MM.1S (cell line): ENCODE measurements at regions not wholly inside any gene's neighbourhood (a gene's known extent, or its start where the extent isn't known, plus 50 kb on each side); places are given as distances from the start of the nearest gene placed in this dataset.

Experiments
- DNase-seq: peaks from one replicate; pipeline ENCODE4 v3.0.0-alpha.2; 2015
- H2AFZ ChIP-seq: fragments of 300-600 bp; sonication (generic); 2 replicates; pipeline ENCODE4 v1.6.0; 2016; ENCODE audit warnings: antibody characterized with exemption, low read length
- H3F3A ChIP-seq: fragments of 300-600 bp; sonication (generic); 2 replicates; pipeline ENCODE4 v1.6.1; 2016; ENCODE audit warnings: mild to moderate bottlenecking, antibody characterized with exemption, low read length, moderate library complexity, mixed read lengths; ENCODE audit not compliant: insufficient read depth
- H3K27ac ChIP-seq: fragments of 300-600 bp; sonication (generic); 2 replicates; pipeline ENCODE4 v1.5.1; 2016; ENCODE audit warnings: mild to moderate bottlenecking, low read length
- H3K27me3 ChIP-seq: fragments of 300-600 bp; sonication (generic); replicated peaks from 2 replicates; pipeline ENCODE4 v1.6.0; 2016; ENCODE audit warnings: low read length; ENCODE audit not compliant: insufficient read depth
- H3K36me3 ChIP-seq: fragments of 300-600 bp; sonication (generic); replicated peaks from 2 replicates; pipeline ENCODE4 v1.6.1; 2016; ENCODE audit warnings: mild to moderate bottlenecking, low read length, mixed read lengths; ENCODE audit not compliant: insufficient read depth
- H3K4me1 ChIP-seq: fragments of 300-600 bp; sonication (generic); 2 replicates; pipeline ENCODE4 v1.6.1; 2016; ENCODE audit warnings: low read length, mixed read lengths
- H3K4me2 ChIP-seq: fragments of 300-600 bp; sonication (generic); 2 replicates; pipeline ENCODE4 v1.6.0; 2016; ENCODE audit warnings: low read depth, low read length
- H3K4me3 ChIP-seq: fragments of 300-600 bp; sonication (generic); 2 replicates; pipeline ENCODE4 v1.5.1; 2016; ENCODE audit warnings: low read length, mixed read lengths
- H3K79me2 ChIP-seq: fragments of 300-600 bp; sonication (generic); 2 replicates; pipeline ENCODE4 v1.6.1; 2016; ENCODE audit warnings: mixed run types, low read length, mixed read lengths
- H3K9ac ChIP-seq: fragments of 300-600 bp; sonication (generic); 2 replicates; pipeline ENCODE4 v1.6.1; 2016; ENCODE audit warnings: low read length, mixed read lengths
- H3K9me2 ChIP-seq: fragments of 300-600 bp; sonication (generic); replicated peaks from 2 replicates; pipeline ENCODE4 v1.6.1; 2016; ENCODE audit warnings: mild to moderate bottlenecking, low read length, mixed read lengths; ENCODE audit not compliant: insufficient read depth
- H3K9me3 ChIP-seq: fragments of 300-600 bp; sonication (generic); replicated peaks from 2 replicates; pipeline ENCODE4 v1.6.1; 2016; ENCODE audit warnings: mild to moderate bottlenecking, low read length, mixed read lengths; ENCODE audit not compliant: insufficient read depth
- H4K20me1 ChIP-seq: fragments of 300-600 bp; sonication (generic); 2 replicates; pipeline ENCODE4 v1.6.1; 2016; ENCODE audit warnings: mild to moderate bottlenecking, low read length, moderate library complexity, mixed read lengths; ENCODE audit not compliant: insufficient read depth
- CTCF ChIP-seq: fragments of 300-600 bp; sonication (generic); IDR thresholded peaks from 2 replicates; pipeline ENCODE4 v1.5.1; 2016; ENCODE audit warnings: antibody characterized with exemption, low read length, mixed read lengths
- EZH2 ChIP-seq: fragments of 300-600 bp; sonication (generic); optimal IDR thresholded peaks from 2 replicates; pipeline ENCODE3; 2017; ENCODE audit warnings: low read depth, mild to moderate bottlenecking, antibody characterized with exemption, low read length, mixed read lengths
- EZH2phosphoT487 ChIP-seq: fragments of 300-600 bp; sonication (generic); IDR thresholded peaks from 2 replicates; pipeline ENCODE4 v1.6.1; 2018; ENCODE audit warnings: antibody characterized with exemption, low read length

DNA sequence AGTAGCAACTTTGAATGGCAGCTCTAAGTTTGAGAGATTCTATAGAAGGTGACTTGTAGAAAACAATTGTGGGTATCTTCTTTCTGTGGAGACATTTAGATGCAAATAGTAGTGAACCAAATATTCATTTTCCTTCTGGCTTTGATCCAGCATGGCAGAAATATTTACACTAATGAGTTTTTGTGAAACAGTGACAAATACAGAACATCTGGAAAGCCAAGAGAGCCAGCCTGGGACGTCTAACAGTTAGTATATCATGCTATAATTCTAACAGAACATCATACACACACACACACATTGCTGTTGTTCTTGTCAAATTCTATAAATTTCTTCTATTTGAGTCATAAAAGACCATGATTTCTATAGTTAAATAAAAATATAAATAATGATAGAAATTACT lies 1777.9 kb downstream of the ARAP2 start:
- H2AFZ ChIP-seq, result no peak overlapping the region
- no peaks in the 10 kb centered on the region for H3F3A ChIP-seq
- no peak overlapping the region for H3K27ac ChIP-seq
- no peaks in the 10 kb centered on the region for H3K79me2 ChIP-seq
- no peak overlapping the region for H3K4me3 ChIP-seq
- H3K9ac ChIP-seq, result no peak overlapping the region
- no peaks in the 10 kb centered on the region for H3K36me3 ChIP-seq
- no peak for TF ChIP-seq EZH2phosphoT487
- TF ChIP-seq CTCF, result no peak
- no peak for TF ChIP-seq EZH2
- no peak overlapping the region for H3K4me2 ChIP-seq
- no peaks in the 10 kb centered on the region for H4K20me1 ChIP-seq
- no peaks in the 10 kb centered on the region for H3K9me3 ChIP-seq
- no peaks in the 10 kb centered on the region for H3K4me1 ChIP-seq
- no peak for DNase-seq
- no peaks in the 10 kb centered on the region for H3K9me2 ChIP-seq
- H3K27me3 ChIP-seq, result no peaks in the 10 kb centered on the region

GRCh38 chr4:34469516-34469915 lies 1774.8 kb downstream of the ARAP2 start:
- no peaks in the 10 kb centered on the region for H3K36me3 ChIP-seq
- H3K9me2 ChIP-seq, result no peaks in the 10 kb centered on the region
- H3K4me1 ChIP-seq, result no peaks in the 10 kb centered on the region
- TF ChIP-seq EZH2 (no peak), EZH2phosphoT487 (no peak), CTCF (no peak)
- no peak overlapping the region for H3K4me3 ChIP-seq
- no peak overlapping the region for H3K9ac ChIP-seq
- H3K27me3 ChIP-seq, result no peaks in the 10 kb centered on the region
- no peak overlapping the region for H3K4me2 ChIP-seq
- no peaks in the 10 kb centered on the region for H3K79me2 ChIP-seq
- no peaks in the 10 kb centered on the region for H3K9me3 ChIP-seq
- no peaks in the 10 kb centered on the region for H3F3A ChIP-seq
- no peak overlapping the region for H3K27ac ChIP-seq
- H4K20me1 ChIP-seq, result no peaks in the 10 kb centered on the region
- no peak for DNase-seq
- H2AFZ ChIP-seq, result no peak overlapping the region

DNA sequence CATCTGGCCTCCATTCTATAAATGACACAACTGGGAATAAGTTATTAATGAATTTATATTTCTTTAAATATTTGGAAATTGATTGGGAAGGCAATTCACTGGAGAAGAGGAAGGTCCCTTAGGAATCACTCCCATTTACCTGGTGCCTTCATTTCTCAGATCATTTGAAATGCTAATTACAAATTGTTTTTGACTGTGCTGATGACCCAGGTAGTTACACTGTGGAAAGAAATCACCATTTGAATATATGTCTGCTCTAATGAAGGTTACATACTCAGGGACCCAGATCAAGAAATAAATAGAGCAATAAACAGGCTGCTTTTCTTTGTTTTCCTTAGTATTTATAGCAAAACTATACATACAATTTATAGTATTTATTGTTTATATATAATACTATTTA lies 1759.1 kb downstream of the ARAP2 start:
- no peak overlapping the region for H3K27ac ChIP-seq
- H3F3A ChIP-seq, result no peaks in the 10 kb centered on the region
- no peaks in the 10 kb centered on the region for H3K79me2 ChIP-seq
- no peak for DNase-seq
- H3K36me3 ChIP-seq, result no peaks in the 10 kb centered on the region
- H3K9me2 ChIP-seq, result no peaks in the 10 kb centered on the region
- no peak overlapping the region for H3K9ac ChIP-seq
- no peaks in the 10 kb centered on the region for H3K27me3 ChIP-seq
- H2AFZ ChIP-seq, result no peak overlapping the region
- H3K4me2 ChIP-seq, result no peak overlapping the region
- no peaks in the 10 kb centered on the region for H4K20me1 ChIP-seq
- no peak overlapping the region for H3K4me3 ChIP-seq
- no peaks in the 10 kb centered on the region for H3K9me3 ChIP-seq
- H3K4me1 ChIP-seq, result no peaks in the 10 kb centered on the region
- no peak for TF ChIP-seq EZH2phosphoT487
- TF ChIP-seq CTCF, result no peak
- no peak for TF ChIP-seq EZH2
